ENCODE measurements at regions not wholly inside any gene's neighbourhood (a gene's known extent, or its start where the extent isn't known, plus 50 kb on each side); places are given as distances from the start of the nearest gene placed in this dataset.

GRCh38 chr3:164113371-164114332 is 964.6 kb downstream of the SI start:
- no peak overlapping the region for H3K4me3 ChIP-seq (ENCODE audit: low read length)
- no peak for DNase-seq (ENCODE audit: low read depth)
- TF ChIP-seq CTCF (conservative IDR thresholded peaks at IDR 0.05; ENCODE audit: low read length) = no peak

- no peak for DNase-seq (ENCODE audit: low read depth)
- no peak for TF ChIP-seq CTCF (conservative IDR thresholded peaks at IDR 0.05; ENCODE audit: low read length)
- no peak overlapping the region for H3K4me3 ChIP-seq (ENCODE audit: low read length)
Measured at GRCh38 chr3:164096352-164096751, 981.9 kb downstream of the SI start.

- no peak for DNase-seq (ENCODE audit: low read depth)
Measured at GRCh38 chr3:164095949-164096348, 982.3 kb downstream of the SI start.

GRCh38 chr3:164095279-164095678 is 983.0 kb downstream of the SI start:
- TF ChIP-seq CTCF (conservative IDR thresholded peaks at IDR 0.05; ENCODE audit: low read length) = no peak
- no peak overlapping the region for H3K4me3 ChIP-seq (ENCODE audit: low read length)
- DNase-seq (ENCODE audit: low read depth) = no peak

More at GRCh38 chr3:164095949-164096348, 982.3 kb downstream of the SI start:
- H3K4me3 ChIP-seq (ENCODE audit: low read length) = no peak overlapping the region
- TF ChIP-seq CTCF (conservative IDR thresholded peaks at IDR 0.05; ENCODE audit: low read length) = no peak

- DNase-seq (ENCODE audit: low read depth) = no peak
- TF ChIP-seq CTCF (conservative IDR thresholded peaks at IDR 0.05; ENCODE audit: low read length) = no peak
- H3K4me3 ChIP-seq (ENCODE audit: low read length) = no peak overlapping the region
Measured at GRCh38 chr3:164094546-164094945, 983.8 kb downstream of the SI start.

GRCh38 chr3:164080208-164080607 is 998.1 kb downstream of the SI start:
- no peak for TF ChIP-seq CTCF (conservative IDR thresholded peaks at IDR 0.05; ENCODE audit: low read length)

GRCh38 chr3:164064298-164064697 is 1014.0 kb downstream of the SI start:
- no peak overlapping the region for H3K4me3 ChIP-seq (ENCODE audit: low read length)
- DNase-seq (ENCODE audit: low read depth) = no peak
- no peak for TF ChIP-seq CTCF (conservative IDR thresholded peaks at IDR 0.05; ENCODE audit: low read length)

More at GRCh38 chr3:164080208-164080607, 998.1 kb downstream of the SI start:
- H3K4me3 ChIP-seq (ENCODE audit: low read length) = no peak overlapping the region
- DNase-seq (ENCODE audit: low read depth) = no peak
